ENCODE measurements at regions not wholly inside any gene's neighbourhood (a gene's known extent, or its start where the extent isn't known, plus 50 kb on each side); places are given as distances from the start of the nearest gene placed in this dataset.

DNA sequence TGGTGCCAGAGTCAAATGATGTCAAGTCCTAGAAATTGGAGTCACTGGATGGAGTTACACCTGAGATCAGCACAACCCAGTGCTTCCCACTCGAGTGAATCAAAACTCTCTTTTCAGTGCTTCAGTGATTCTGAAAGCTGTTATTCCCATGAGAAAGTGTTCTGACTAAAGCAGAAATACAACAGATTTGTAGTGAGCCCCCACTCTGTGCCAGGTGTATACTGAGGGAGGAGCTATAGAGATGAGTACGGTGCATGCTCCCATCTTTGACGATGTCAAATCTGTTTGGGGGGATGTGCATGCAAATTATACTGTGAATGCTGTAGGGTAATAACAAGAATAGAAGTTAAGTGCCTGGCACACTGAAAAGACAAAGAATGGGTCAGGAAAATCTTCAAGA is 330.2 kb downstream of the HS3ST1 start:
- POLR2A ChIA-PET (ENCODE audit: partially characterized antibody) = no interaction called here

More for the DNA sequence above, 330.2 kb downstream of the HS3ST1 start:
- H3K56ac ChIP-seq (replicated peaks; ENCODE audit: insufficient read length, low read depth, low read length) = no peak overlapping the region
- no peak for DNase-seq (ENCODE audit: low read depth in 1 of 2, low spot score in 2 of 2)
- no peaks in the 10 kb centered on the region for H3K79me2 ChIP-seq (ENCODE audit: control insufficient read depth in 1 of 2, insufficient read depth in 2 of 2, low read length in 2 of 2)
- H2BK5ac ChIP-seq (ENCODE audit: low read depth, low read length) = no peak overlapping the region
- H2BK12ac ChIP-seq (ENCODE audit: low read depth, low read length) = no peak overlapping the region
- H2BK120ac ChIP-seq (replicated peaks; ENCODE audit: low read depth, low read length) = no peak overlapping the region
- no peak overlapping the region for H2AK5ac ChIP-seq (ENCODE audit: low read depth, low read length)
- no peaks in the 10 kb centered on the region for H3K4me1 ChIP-seq (replicated peaks in 1 of 4; ENCODE audit: control insufficient read depth in 3 of 4, insufficient read depth in 4 of 4, low read length in 3 of 4)
- H2BK15ac ChIP-seq (ENCODE audit: low read length) = no peak overlapping the region
- no peak overlapping the region for H4K5ac ChIP-seq (ENCODE audit: insufficient read length, low read depth, low read length)
- no peak overlapping the region for H2BK20ac ChIP-seq (ENCODE audit: low read length)
- CTCF ChIA-PET (ENCODE audit: partially characterized antibody) = interaction anchor here (1.8 kb wide), 1 partner anchor 14 kb away, joined by 4 read pairs; no protein-coding TSS in a partner anchor
- H4K8ac ChIP-seq (ENCODE audit: extremely low read depth, insufficient read depth, low read length) = no peak overlapping the region
- H3K14ac ChIP-seq (ENCODE audit: insufficient read length) = no peak overlapping the region
- H3K27ac ChIP-seq (ENCODE audit: low read depth, low read length) = no peak overlapping the region
- H3K18ac ChIP-seq (ENCODE audit: extremely low read depth, low read length) = no peak overlapping the region
- no peaks in the 10 kb centered on the region for H3K79me1 ChIP-seq (ENCODE audit: low read depth, low read length)
- TF ChIP-seq SUZ12 (IDR thresholded peaks at IDR 0.05; ENCODE audit: low read length) (no peak), RNF2 (IDR thresholded peaks at IDR 0.05; ENCODE audit: borderline replicate concordance, low read depth, low read length, missing control alignments, poor library complexity, severe bottlenecking) (no peak), KDM1A (IDR thresholded peaks at IDR 0.05; ENCODE audit: borderline replicate concordance, low read length) (no peak), TAF1 (IDR thresholded peaks at IDR 0.05; ENCODE audit: low read depth, low read length) (no peak), CHD2 (IDR thresholded peaks at IDR 0.05; ENCODE audit: low read length) (no peak), HDAC6 (IDR thresholded peaks at IDR 0.05; ENCODE audit: low read depth, low read length) (no peak), TEAD4 (IDR thresholded peaks at IDR 0.05; ENCODE audit: low read depth, low read length) (no peak), CBX8 (IDR thresholded peaks at IDR 0.05; ENCODE audit: borderline replicate concordance, low read depth, low read length) (no peak), MAFK (IDR thresholded peaks at IDR 0.05; ENCODE audit: low read depth, low read length) (no peak), NANOG (IDR thresholded peaks at IDR 0.05; ENCODE audit: insufficient read depth, low read depth, low read length, poor library complexity, severe bottlenecking) (no peak), JUND (IDR thresholded peaks at IDR 0.05; ENCODE audit: low read length) (no peak), PHF8 (conservative IDR thresholded peaks at IDR 0.05; ENCODE audit: low read depth, low read length) (no peak)
- H3K4me2 ChIP-seq (ENCODE audit: insufficient read depth in 1 of 2, low read depth in 2 of 2, low read length in 2 of 2) = no peak overlapping the region
- no peaks in the 10 kb centered on the region for H3K9me3 ChIP-seq (ENCODE audit: insufficient read depth in 2 of 2, low read depth in 1 of 2, low read length in 1 of 2)
- no peak overlapping the region for H3K9ac ChIP-seq (replicated peaks in 1 of 4; ENCODE audit: extremely low read depth in 1 of 4, low read depth in 3 of 4, low read length in 3 of 4)
- H2AFZ ChIP-seq (ENCODE audit: low read length) = no peak overlapping the region
- H4K20me1 ChIP-seq (replicated peaks in 1 of 2; ENCODE audit: control insufficient read depth in 1 of 2, insufficient read depth in 2 of 2, low read length in 2 of 2) = no peaks in the 10 kb centered on the region
- H3K23me2 ChIP-seq (ENCODE audit: low read depth, low read length) = no peaks in the 10 kb centered on the region
- H3K23ac ChIP-seq (ENCODE audit: insufficient read length) = no peak overlapping the region
- no peaks in the 10 kb centered on the region for H3K36me3 ChIP-seq (ENCODE audit: control insufficient read depth in 2 of 4, insufficient read depth in 4 of 4, low read length in 3 of 4)
- H4K91ac ChIP-seq (replicated peaks; ENCODE audit: insufficient read length, low read length) = no peak overlapping the region
- FAIRE-seq = no peak
- no peaks in the 10 kb centered on the region for H3K27me3 ChIP-seq (replicated peaks in 1 of 4; ENCODE audit: control insufficient read depth in 3 of 4, extremely low read depth in 1 of 4, insufficient read depth in 3 of 4, low read length in 3 of 4)
- no peak overlapping the region for H3K4me3 ChIP-seq (ENCODE audit: extremely low read depth in 1 of 4, insufficient read depth in 2 of 4, low read depth in 3 of 4, low read length in 4 of 4)
- WGBS, 2 experiments (ENCODE audit: extremely low coverage in 1 of 2, insufficient coverage in 1 of 2, insufficient read length in 1 of 2, insufficient replicate concordance in 2 of 2, low coverage in 1 of 2, low lambda C conversion rate in 2 of 2, missing lambda C conversion rate in 1 of 2) = 91% methylated on average over 3 of the region's 3 CpGs; no CpG with 5 or more reads in 1 of the 2 experiments
- H3K4ac ChIP-seq (replicated peaks; ENCODE audit: insufficient read length, low read depth, low read length) = no peak overlapping the region

Data from H1 (cell line).